SK-N-SH (cell line): ENCODE measurements at regions not wholly inside any gene's neighbourhood (a gene's known extent, or its start where the extent isn't known, plus 50 kb on each side); places are given as distances from the start of the nearest gene placed in this dataset.

ENCODE experiments used
- CTCF ChIA-PET: fragments of 300-600, 350-600 bp; formaldehyde crosslinking; extraction: SDS; loops from one replicate; lab custom pipeline; 2021; lab: Yijun Ruan, JAX
- POLR2A ChIA-PET: fragments of 350-600 bp; sonication (Branson Sonifier 250); formaldehyde crosslinking; extraction: SDS; loops from one replicate; lab custom pipeline; 2020; ENCODE audit warnings: antibody characterized with exemption, inconsistent platforms; lab: Yijun Ruan, JAX
- DNase-seq: peaks from one replicate; pipeline ENCODE4 v3.0.0; 2012
- H2AFZ ChIP-seq: fragments of 200-600 bp; sonication (generic); 2 replicates; pipeline ENCODE4 v1.8.1; 2016; ENCODE audit warnings: antibody characterized with exemption, mild to moderate bottlenecking, low read depth
- H3F3A ChIP-seq: fragments of 200-600 bp; sonication (generic); replicated peaks from 2 replicates; pipeline ENCODE3; 2016; ENCODE audit warnings: antibody characterized with exemption, mild to moderate bottlenecking; ENCODE audit not compliant: insufficient read depth
- H3K27ac ChIP-seq, 2 experiments: fragments of 200-500 bp in 1 of 2; fragments of 200-600 bp in 1 of 2; sonication (Bioruptor generic) in 1 of 2; sonication (generic), shearing (Covaris generic) in 1 of 2; 2 replicates each; pipeline versions ENCODE4 v1.5.1 to v1.6.1; 2014 to 2016; ENCODE audit warnings: low read depth in 2 of 2, inconsistent platforms in 1 of 2, low read length in 1 of 2, mild to moderate bottlenecking in 1 of 2, mixed read lengths in 1 of 2
- H3K27me3 ChIP-seq: fragments of 200-600 bp; sonication (generic), shearing (Covaris generic); 2 replicates; pipeline ENCODE4 v1.6.1; 2016; ENCODE audit warnings: mixed run types; ENCODE audit not compliant: insufficient read depth
- H3K36me3 ChIP-seq, 2 experiments: fragments of 200-500 bp in 1 of 2; fragments of 200-600 bp in 1 of 2; sonication (Bioruptor generic) in 1 of 2; sonication (generic) in 1 of 2; replicated peaks in 1 of 2; 2 replicates each; pipeline versions ENCODE3 to v1.5.1; 2014 to 2016; ENCODE audit warnings: low read length in 1 of 2, mild to moderate bottlenecking in 1 of 2; ENCODE audit not compliant: insufficient read depth in 2 of 2, control insufficient read depth in 1 of 2
- H3K4me1 ChIP-seq, 2 experiments: fragments of 200-500 bp in 1 of 2; fragments of 200-600 bp in 1 of 2; sonication (Bioruptor generic) in 1 of 2; sonication (generic), shearing (Covaris generic) in 1 of 2; 2 replicates each; pipeline versions ENCODE4 v1.5.1 to v1.6.1; 2014 to 2016; ENCODE audit warnings: low read depth in 1 of 2, low read length in 1 of 2, mixed run types in 1 of 2; ENCODE audit not compliant: insufficient read depth in 2 of 2, control insufficient read depth in 1 of 2
- H3K4me2 ChIP-seq: fragments of 200-600 bp; sonication (generic), shearing (Covaris generic); 2 replicates; pipeline ENCODE4 v1.6.1; 2017; ENCODE audit warnings: mixed run types
- H3K4me3 ChIP-seq, 2 experiments: fragments of 200-500 bp in 1 of 2; fragments of 200-600 bp in 1 of 2; sonication (Bioruptor generic) in 1 of 2; sonication (generic), shearing (Covaris generic) in 1 of 2; 2 replicates each; pipeline versions ENCODE4 v1.5.1 to v1.8.1; 2014 to 2016; ENCODE audit warnings: low read depth in 2 of 2, inconsistent platforms in 1 of 2, low read length in 1 of 2, mild to moderate bottlenecking in 1 of 2, mixed read lengths in 1 of 2, moderate library complexity in 1 of 2
- H3K79me2 ChIP-seq: fragments of 200-600 bp; sonication (generic); 2 replicates; pipeline ENCODE4 v1.8.1; 2017; ENCODE audit warnings: mild to moderate bottlenecking; ENCODE audit not compliant: insufficient read depth
- H3K9ac ChIP-seq: fragments of 200-600 bp; sonication (generic); 2 replicates; pipeline ENCODE4 v1.6.1; 2017; ENCODE audit warnings: mixed run types
- H3K9me2 ChIP-seq: fragments of 200-600 bp; sonication (generic); 2 replicates; pipeline ENCODE4 v1.6.1; 2017; ENCODE audit warnings: mixed run types
- H3K9me3 ChIP-seq: fragments of 200-600 bp; sonication (generic); 2 replicates; pipeline ENCODE4 v1.6.1; 2017; ENCODE audit warnings: mixed run types, mild to moderate bottlenecking, moderate library complexity
- H4K20me1 ChIP-seq: fragments of 200-600 bp; sonication (generic); 2 replicates; pipeline ENCODE4 v1.6.1; 2017; ENCODE audit warnings: mild to moderate bottlenecking, mixed run types; ENCODE audit not compliant: insufficient read depth
- ELF1 ChIP-seq: IDR thresholded peaks from 2 replicates; pipeline ENCODE4 v1.4.0; 2012
- EP300 ChIP-seq, 2 experiments: IDR thresholded peaks; 2 replicates each; pipeline versions ENCODE4 v1.4.0 to v1.6.1; 2012; ENCODE audit warnings: borderline replicate concordance in 1 of 2, low read depth in 1 of 2, low read length in 1 of 2
- EZH2phosphoT487 ChIP-seq: fragments of 200-600 bp; sonication (generic); IDR thresholded peaks from 2 replicates; pipeline ENCODE4 v1.6.1; 2017; ENCODE audit warnings: low read depth, mixed run types, mild to moderate bottlenecking, antibody characterized with exemption, moderate library complexity, borderline replicate concordance
- FOXJ3 ChIP-seq: sonication (generic); formaldehyde crosslinking; IDR thresholded peaks from 2 replicates; pipeline ENCODE4 v1.5.1; 2020; ENCODE audit warnings: mild to moderate bottlenecking, missing genetic modification reagents
- GATA2 ChIP-seq: sonication (generic); formaldehyde crosslinking; IDR thresholded peaks from 2 replicates; pipeline ENCODE4 v1.5.0; 2020; ENCODE audit warnings: mild to moderate bottlenecking, missing genetic modification reagents
- JUND ChIP-seq: IDR thresholded peaks from 2 replicates; pipeline ENCODE4 v1.4.0; 2012
- NFIC ChIP-seq: IDR thresholded peaks from 2 replicates; pipeline ENCODE4 v1.4.0; 2012; ENCODE audit warnings: borderline replicate concordance
- NRF1 ChIP-seq: IDR thresholded peaks from 2 replicates; pipeline ENCODE4 v1.6.1; 2012; ENCODE audit warnings: low read depth, mild to moderate bottlenecking, low read length
- RAD21 ChIP-seq: IDR thresholded peaks from 2 replicates; pipeline ENCODE4 v1.6.1; 2012; ENCODE audit warnings: mild to moderate bottlenecking, low read length
- RCOR1 ChIP-seq: fragments of 150-350 bp; IDR thresholded peaks from 2 replicates; pipeline ENCODE4 v1.6.1; 2017; ENCODE audit warnings: antibody characterized with exemption, low read length
- RFX5 ChIP-seq: IDR thresholded peaks from 2 replicates; pipeline ENCODE4 v1.6.1; 2012; ENCODE audit warnings: mild to moderate bottlenecking, improper control_type of control experiment, low read length
- RXRA ChIP-seq: IDR thresholded peaks from 2 replicates; pipeline ENCODE4 v1.4.0; 2012; ENCODE audit warnings: low read depth, mild to moderate bottlenecking, borderline replicate concordance
- SIN3A ChIP-seq: IDR thresholded peaks from 2 replicates; pipeline ENCODE4 v1.6.1; 2012; ENCODE audit warnings: low read depth, mild to moderate bottlenecking, low read length, moderate library complexity, borderline replicate concordance
- TCF12 ChIP-seq: IDR thresholded peaks from 2 replicates; pipeline ENCODE4 v1.4.0; 2012
- WGBS: methylation state at CpG from one replicate; pipeline ENCODE4 v1.1.6; 2017; ENCODE audit warnings: low lambda C conversion rate; 5-methylcytosine and 5-hydroxymethylcytosine counted together
- TF ChIP-seq, protein P1 (sequence below): fragments of 200-600 bp; sonication (generic); IDR thresholded peaks from 2 replicates; pipeline ENCODE4 v1.6.1; 2017; ENCODE audit warnings: antibody characterized with exemption, mild to moderate bottlenecking, moderate library complexity
- TF ChIP-seq, protein P2 (sequence below): IDR thresholded peaks from 2 replicates; pipeline ENCODE4; 2012
- TF ChIP-seq, protein P3 (sequence below): fragments of 150-350 bp; IDR thresholded peaks from 2 replicates; pipeline ENCODE4 v1.6.1; 2016; ENCODE audit warnings: mild to moderate bottlenecking, low read depth, low read length
- TF ChIP-seq, protein P4 (sequence below): IDR thresholded peaks from 2 replicates; pipeline ENCODE4 v1.4.0; 2012; ENCODE audit warnings: low read depth, borderline replicate concordance

DNA sequence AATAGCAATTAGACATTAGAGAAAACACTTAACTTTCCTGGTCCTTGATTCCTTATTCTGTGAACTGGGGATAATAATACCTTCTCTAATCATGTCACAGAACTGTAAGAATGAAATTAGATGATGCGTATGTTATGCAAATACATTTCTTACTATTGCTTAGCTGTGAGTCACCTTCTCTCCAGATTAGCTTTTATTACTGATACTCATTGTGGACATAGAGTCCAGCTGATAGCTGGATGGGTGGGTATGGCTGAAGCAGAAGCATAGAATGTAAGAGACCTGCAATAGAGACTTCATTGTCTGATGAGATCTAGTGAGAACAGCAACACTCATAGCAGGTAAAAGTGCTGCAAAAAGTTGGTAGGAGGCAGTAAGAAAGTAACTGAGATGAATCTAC lies 437.2 kb upstream of the ZFP42 start:
- Histone ChIP-seq H3K27ac (no peak overlapping the region), H4K20me1 (no peaks in the 10 kb centered on the region), H3K79me2 (no peaks in the 10 kb centered on the region), H3K4me3 (no peak overlapping the region), H3K9me3 (peaks cover 3% of the 10 kb centered on the region; the same call in 1 of the 2 replicates), H3K9me2 (no peaks in the 10 kb centered on the region), H3F3A (no peaks in the 10 kb centered on the region), H3K36me3 (no peaks in the 10 kb centered on the region), H3K9ac (no peak overlapping the region), H3K4me2 (no peak overlapping the region), H3K27me3 (no peaks in the 10 kb centered on the region), H2AFZ (no peak overlapping the region), H3K4me1 (no peaks in the 10 kb centered on the region)
- ChIA-PET POLR2A (no interaction called here), CTCF (no interaction called here)
- 72% methylated on average over 1 of the region's 1 CpG for WGBS
- no peak for TF ChIP-seq EZH2phosphoT487
- no peak for TF ChIP-seq EP300 (IDR thresholded peaks at IDR 0.05; ENCODE audit: borderline replicate concordance in 1 of 2, low read depth in 1 of 2, low read length in 1 of 2)
- no peak for TF ChIP-seq JUND
- no peak for TF ChIP-seq SIN3A
- no peak for TF ChIP-seq NFIC
- TF ChIP-seq, protein P1, sequence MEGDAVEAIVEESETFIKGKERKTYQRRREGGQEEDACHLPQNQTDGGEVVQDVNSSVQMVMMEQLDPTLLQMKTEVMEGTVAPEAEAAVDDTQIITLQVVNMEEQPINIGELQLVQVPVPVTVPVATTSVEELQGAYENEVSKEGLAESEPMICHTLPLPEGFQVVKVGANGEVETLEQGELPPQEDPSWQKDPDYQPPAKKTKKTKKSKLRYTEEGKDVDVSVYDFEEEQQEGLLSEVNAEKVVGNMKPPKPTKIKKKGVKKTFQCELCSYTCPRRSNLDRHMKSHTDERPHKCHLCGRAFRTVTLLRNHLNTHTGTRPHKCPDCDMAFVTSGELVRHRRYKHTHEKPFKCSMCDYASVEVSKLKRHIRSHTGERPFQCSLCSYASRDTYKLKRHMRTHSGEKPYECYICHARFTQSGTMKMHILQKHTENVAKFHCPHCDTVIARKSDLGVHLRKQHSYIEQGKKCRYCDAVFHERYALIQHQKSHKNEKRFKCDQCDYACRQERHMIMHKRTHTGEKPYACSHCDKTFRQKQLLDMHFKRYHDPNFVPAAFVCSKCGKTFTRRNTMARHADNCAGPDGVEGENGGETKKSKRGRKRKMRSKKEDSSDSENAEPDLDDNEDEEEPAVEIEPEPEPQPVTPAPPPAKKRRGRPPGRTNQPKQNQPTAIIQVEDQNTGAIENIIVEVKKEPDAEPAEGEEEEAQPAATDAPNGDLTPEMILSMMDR, result no peak
- TF ChIP-seq TCF12, result no peak
- TF ChIP-seq RXRA, result no peak
- TF ChIP-seq RAD21, result no peak
- no peak for TF ChIP-seq FOXJ3 (CRISPR knock-in tag)
- TF ChIP-seq, protein P2, sequence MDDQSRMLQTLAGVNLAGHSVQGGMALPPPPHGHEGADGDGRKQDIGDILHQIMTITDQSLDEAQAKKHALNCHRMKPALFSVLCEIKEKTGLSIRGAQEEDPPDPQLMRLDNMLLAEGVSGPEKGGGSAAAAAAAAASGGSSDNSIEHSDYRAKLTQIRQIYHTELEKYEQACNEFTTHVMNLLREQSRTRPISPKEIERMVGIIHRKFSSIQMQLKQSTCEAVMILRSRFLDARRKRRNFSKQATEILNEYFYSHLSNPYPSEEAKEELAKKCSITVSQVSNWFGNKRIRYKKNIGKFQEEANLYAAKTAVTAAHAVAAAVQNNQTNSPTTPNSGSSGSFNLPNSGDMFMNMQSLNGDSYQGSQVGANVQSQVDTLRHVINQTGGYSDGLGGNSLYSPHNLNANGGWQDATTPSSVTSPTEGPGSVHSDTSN, result no peak
- no peak for TF ChIP-seq NRF1
- TF ChIP-seq, protein P3, sequence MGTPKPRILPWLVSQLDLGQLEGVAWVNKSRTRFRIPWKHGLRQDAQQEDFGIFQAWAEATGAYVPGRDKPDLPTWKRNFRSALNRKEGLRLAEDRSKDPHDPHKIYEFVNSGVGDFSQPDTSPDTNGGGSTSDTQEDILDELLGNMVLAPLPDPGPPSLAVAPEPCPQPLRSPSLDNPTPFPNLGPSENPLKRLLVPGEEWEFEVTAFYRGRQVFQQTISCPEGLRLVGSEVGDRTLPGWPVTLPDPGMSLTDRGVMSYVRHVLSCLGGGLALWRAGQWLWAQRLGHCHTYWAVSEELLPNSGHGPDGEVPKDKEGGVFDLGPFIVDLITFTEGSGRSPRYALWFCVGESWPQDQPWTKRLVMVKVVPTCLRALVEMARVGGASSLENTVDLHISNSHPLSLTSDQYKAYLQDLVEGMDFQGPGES, result no peak
- TF ChIP-seq, protein P4, sequence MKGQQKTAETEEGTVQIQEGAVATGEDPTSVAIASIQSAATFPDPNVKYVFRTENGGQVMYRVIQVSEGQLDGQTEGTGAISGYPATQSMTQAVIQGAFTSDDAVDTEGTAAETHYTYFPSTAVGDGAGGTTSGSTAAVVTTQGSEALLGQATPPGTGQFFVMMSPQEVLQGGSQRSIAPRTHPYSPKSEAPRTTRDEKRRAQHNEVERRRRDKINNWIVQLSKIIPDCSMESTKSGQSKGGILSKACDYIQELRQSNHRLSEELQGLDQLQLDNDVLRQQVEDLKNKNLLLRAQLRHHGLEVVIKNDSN, result no peak
- TF ChIP-seq ELF1, result no peak
- TF ChIP-seq GATA2 (CRISPR knock-in tag), result no peak
- TF ChIP-seq RFX5, result no peak
- no peak for TF ChIP-seq RCOR1
- no peak for DNase-seq
